ENCODE measurements at regions not wholly inside any gene's neighbourhood (a gene's known extent, or its start where the extent isn't known, plus 50 kb on each side); places are given as distances from the start of the nearest gene placed in this dataset.

GRCh38 chr13:88217883-88218282, 546.7 kb downstream of the SLITRK5 start:
- no peak for TF ChIP-seq EZH2 (IDR thresholded peaks at IDR 0.05)
- TF ChIP-seq POLR2AphosphoS5 (IDR thresholded peaks at IDR 0.05; ENCODE audit: borderline replicate concordance, low read depth, low read length) = no peak
- no peak for TF ChIP-seq FOXP2 (optimal IDR thresholded peaks at IDR 0.05; ENCODE audit: control extremely low read depth, extremely low read length, insufficient read depth)
